H1 (cell line): ENCODE measurements at regions not wholly inside any gene's neighbourhood (a gene's known extent, or its start where the extent isn't known, plus 50 kb on each side); places are given as distances from the start of the nearest gene placed in this dataset.

Experiments used
- CREB1 ChIP-seq: IDR thresholded peaks from 2 replicates; pipeline ENCODE4 v1.6.1; 2012; ENCODE audit warnings: inconsistent platforms
- EGR1 ChIP-seq: IDR thresholded peaks from 2 replicates; pipeline ENCODE4 v1.6.1; 2011; ENCODE audit warnings: low read depth, low read length, borderline replicate concordance
- GTF2F1 ChIP-seq: IDR thresholded peaks from 2 replicates; pipeline ENCODE4 v1.6.1; 2012; ENCODE audit warnings: low read depth, low read length, improper control_type of control experiment, borderline replicate concordance
- POLR2A ChIP-seq, 2 experiments: IDR thresholded peaks; 1 replicate in 1 of 2; 2 replicates in 1 of 2; pipeline ENCODE4 v1.6.1; 2011; ENCODE audit warnings: low read depth in 2 of 2, low read length in 2 of 2, mild to moderate bottlenecking in 2 of 2; ENCODE audit errors: control extremely low read depth in 1 of 2
- POLR2AphosphoS5 ChIP-seq: IDR thresholded peaks from 2 replicates; pipeline ENCODE4 v1.6.1; 2011; ENCODE audit warnings: low read depth, low read length
- RAD21 ChIP-seq, 2 experiments: IDR thresholded peaks in 1 of 2; conservative IDR thresholded peaks in 1 of 2; 2 replicates each; pipeline ENCODE4 v1.6.1; 2011; ENCODE audit warnings: low read depth in 2 of 2, low read length in 2 of 2, improper control_type of control experiment in 1 of 2, inconsistent platforms in 1 of 2, mild to moderate bottlenecking in 1 of 2, moderate library complexity in 1 of 2
- SIN3A ChIP-seq, 2 experiments: IDR thresholded peaks in 1 of 2; conservative IDR thresholded peaks in 1 of 2; 2 replicates each; pipeline ENCODE4 v1.6.1; 2011 to 2012; ENCODE audit warnings: low read length in 2 of 2, improper control_type of control experiment in 1 of 2, low read depth in 1 of 2, mild to moderate bottlenecking in 1 of 2
- SIX5 ChIP-seq: IDR thresholded peaks from 2 replicates; pipeline ENCODE4 v1.6.1; 2011; ENCODE audit warnings: mild to moderate bottlenecking, low read depth, low read length
- SP2 ChIP-seq: IDR thresholded peaks from 2 replicates; pipeline ENCODE4 v1.6.1; 2012; ENCODE audit warnings: mild to moderate bottlenecking, low read length, inconsistent platforms
- TCF12 ChIP-seq: IDR thresholded peaks from 2 replicates; pipeline ENCODE4 v1.6.1; 2011; ENCODE audit warnings: low read depth, mild to moderate bottlenecking, low read length

DNA sequence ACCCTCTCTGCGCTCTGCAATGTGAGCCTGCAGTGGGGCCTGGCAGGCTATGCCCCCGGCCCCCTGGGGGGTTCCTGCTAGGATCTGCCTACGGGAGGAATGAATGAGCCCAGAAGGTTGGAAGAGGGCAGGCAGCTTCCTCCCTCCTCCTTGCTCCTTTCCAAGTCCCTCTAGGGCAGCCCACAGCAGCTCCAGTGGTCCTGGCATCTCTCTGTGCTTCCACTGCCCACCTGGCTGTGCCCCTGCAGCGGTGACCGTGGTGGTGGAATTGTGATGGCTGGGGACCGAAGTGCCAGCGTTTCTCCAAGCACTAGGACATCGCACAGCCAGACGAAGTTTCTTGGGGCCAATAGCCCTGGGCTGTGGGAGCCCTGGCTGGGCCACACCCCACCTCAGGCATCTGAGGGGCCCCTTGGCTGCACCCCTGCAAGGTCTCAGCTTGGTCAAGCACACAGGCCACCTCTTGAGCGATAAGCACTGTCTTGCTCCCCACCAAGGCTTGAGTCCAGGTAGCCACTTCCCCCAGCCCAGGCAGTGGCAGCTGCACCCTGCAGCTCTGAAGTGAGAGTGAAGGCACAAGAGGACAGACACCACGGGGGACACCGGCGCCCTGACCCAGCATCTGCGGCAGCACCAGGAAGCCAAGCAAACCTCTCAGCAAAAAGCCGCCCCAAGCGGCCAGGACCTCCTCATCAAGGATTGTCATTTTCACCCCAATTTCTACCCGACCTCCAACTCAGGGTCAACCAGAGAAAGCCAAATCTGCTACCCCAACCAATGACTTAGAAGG is 346.3 kb downstream of the CTTN start (continued):
- no peak for TF ChIP-seq RAD21 (IDR thresholded peaks at IDR 0.05 in 1 of 2, conservative IDR thresholded peaks at IDR 0.05 in 1 of 2; ENCODE audit: low read depth in 2 of 2, low read length in 2 of 2)
- TF ChIP-seq GTF2F1 = no peak
- TF ChIP-seq SIN3A (conservative IDR thresholded peaks at IDR 0.05 in 1 of 2, IDR thresholded peaks at IDR 0.05 in 1 of 2; ENCODE audit: low read depth in 1 of 2, low read length in 2 of 2) = no peak
- TF ChIP-seq EGR1 = no peak
- TF ChIP-seq TCF12 = no peak
- TF ChIP-seq SIX5 = no peak
- TF ChIP-seq CREB1 = no peak
- no peak for TF ChIP-seq SP2
- TF ChIP-seq POLR2AphosphoS5 = no peak
- no peak for TF ChIP-seq POLR2A (IDR thresholded peaks at IDR 0.05; ENCODE audit: control extremely low read depth in 1 of 2, low read depth in 2 of 2, low read length in 2 of 2)
